Liver (tissue), 8 donors: ENCODE measurements at regions not wholly inside any gene's neighbourhood (a gene's known extent, or its start where the extent isn't known, plus 50 kb on each side); places are given as distances from the start of the nearest gene placed in this dataset.

Experiments
- DNase-seq: peaks from one replicate; pipeline ENCODE4 v3.0.0-alpha.2; 2017; ENCODE audit warnings: low spot score
- H3K27ac ChIP-seq, 2 donors: one replicate each; pipeline ENCODE4 v1.7.0; 2013; ENCODE audit warnings: inconsistent platforms in 2 of 2, low read length in 2 of 2, control low read depth in 1 of 2, low read depth in 1 of 2, mild to moderate bottlenecking in 1 of 2
- H3K27me3 ChIP-seq, 4 donors: one replicate each; pipeline versions ENCODE4 v1.6.1 to v1.7.0; 2013; ENCODE audit warnings: low read length in 3 of 4, inconsistent platforms in 1 of 4, mild to moderate bottlenecking in 1 of 4, moderate library complexity in 1 of 4; ENCODE audit not compliant: control insufficient read depth in 4 of 4, insufficient read depth in 4 of 4
- H3K36me3 ChIP-seq, 4 donors: one replicate each; pipeline versions ENCODE4 v1.6.1 to v1.7.0; 2013; ENCODE audit warnings: low read length in 3 of 4, mild to moderate bottlenecking in 3 of 4, low read depth in 1 of 4, moderate library complexity in 1 of 4; ENCODE audit not compliant: control insufficient read depth in 4 of 4, insufficient read depth in 3 of 4
- H3K4me1 ChIP-seq, 4 donors: one replicate each; pipeline versions ENCODE4 v1.6.1 to v1.7.0; 2013; ENCODE audit warnings: low read length in 3 of 4, mild to moderate bottlenecking in 3 of 4, moderate library complexity in 1 of 4; ENCODE audit not compliant: control insufficient read depth in 4 of 4, insufficient read depth in 4 of 4
- H3K4me3 ChIP-seq, 3 donors: one replicate each; pipeline versions ENCODE4 v1.6.1 to v1.7.0; 2013; ENCODE audit warnings: low read length in 3 of 3, control low read depth in 1 of 3, low read depth in 1 of 3, mild to moderate bottlenecking in 1 of 3
- H3K9ac ChIP-seq, 2 donors: one replicate each; pipeline ENCODE4 v1.7.0; 2013; ENCODE audit warnings: low read length in 2 of 2, mild to moderate bottlenecking in 2 of 2, moderate library complexity in 2 of 2, control low read depth in 1 of 2, low read depth in 1 of 2
- H3K9me3 ChIP-seq, 4 donors: one replicate each; pipeline versions ENCODE4 v1.6.1 to v1.7.0; 2013; ENCODE audit warnings: low read length in 3 of 4; ENCODE audit not compliant: control insufficient read depth in 4 of 4
- EGR1 ChIP-seq, 2 donors: IDR thresholded peaks; 2 replicates each; pipeline ENCODE4 v1.6.1; 2016 to 2018; ENCODE audit warnings: antibody characterized with exemption in 2 of 2, low read depth in 2 of 2
- FOXA1 ChIP-seq: IDR thresholded peaks from 2 replicates; pipeline ENCODE4 v1.6.1; 2016; ENCODE audit warnings: antibody characterized with exemption
- FOXA2 ChIP-seq: IDR thresholded peaks from 2 replicates; pipeline ENCODE4 v1.6.1; 2016; ENCODE audit warnings: antibody characterized with exemption
- GABPA ChIP-seq, 2 donors: IDR thresholded peaks in 1 of 2; conservative IDR thresholded peaks in 1 of 2; 2 replicates each; pipeline ENCODE4 v1.6.1; 2016; ENCODE audit warnings: antibody characterized with exemption in 2 of 2, mild to moderate bottlenecking in 1 of 2, moderate library complexity in 1 of 2
- HNF4A ChIP-seq, 2 donors: conservative IDR thresholded peaks; 2 replicates each; pipeline ENCODE4 v1.6.1; 2016; ENCODE audit warnings: antibody characterized with exemption in 2 of 2, mild to moderate bottlenecking in 2 of 2
- HNF4G ChIP-seq: IDR thresholded peaks from 2 replicates; pipeline ENCODE4 v1.6.1; 2016; ENCODE audit warnings: antibody characterized with exemption
- JUND ChIP-seq, 2 donors: IDR thresholded peaks; 2 replicates each; pipeline ENCODE4 v1.6.1; 2016; ENCODE audit warnings: antibody characterized with exemption in 2 of 2
- NR2F2 ChIP-seq: IDR thresholded peaks from 2 replicates; pipeline ENCODE4 v1.6.1; 2016; ENCODE audit warnings: antibody characterized with exemption
- RAD21 ChIP-seq, 2 donors: IDR thresholded peaks; 2 replicates each; pipeline ENCODE4 v1.6.1; 2016; ENCODE audit warnings: antibody characterized with exemption in 2 of 2, mild to moderate bottlenecking in 2 of 2
- RXRA ChIP-seq, 2 donors: IDR thresholded peaks; 2 replicates each; pipeline ENCODE4 v1.6.1; 2017 to 2018; ENCODE audit warnings: antibody characterized with exemption in 2 of 2, mild to moderate bottlenecking in 1 of 2
- SP1 ChIP-seq: IDR thresholded peaks from 2 replicates; pipeline ENCODE4 v1.6.1; 2018; ENCODE audit warnings: antibody characterized with exemption, mild to moderate bottlenecking
- TAF1 ChIP-seq: conservative IDR thresholded peaks from 2 replicates; pipeline ENCODE4 v1.6.1; 2016; ENCODE audit warnings: antibody characterized with exemption, mild to moderate bottlenecking
- YY1 ChIP-seq: IDR thresholded peaks from 2 replicates; pipeline ENCODE4 v1.6.1; 2016; ENCODE audit warnings: antibody characterized with exemption, mild to moderate bottlenecking
- WGBS: extraction: QIAGEN DNeasy Blood & Tissue Kit; methylation state at CpG from one replicate; pipeline ENCODE4 v1.1.7; 2013; 5-methylcytosine and 5-hydroxymethylcytosine counted together
- TF ChIP-seq, protein P1 (sequence below): IDR thresholded peaks from 2 replicates; pipeline ENCODE4 v1.6.1; 2016; ENCODE audit warnings: antibody characterized with exemption
- TF ChIP-seq, protein P2 (sequence below): IDR thresholded peaks from 2 replicates; pipeline ENCODE4 v1.6.1; 2016; ENCODE audit warnings: antibody characterized with exemption
- TF ChIP-seq, protein P3 (sequence below): IDR thresholded peaks from 2 replicates; pipeline ENCODE4 v1.6.1; 2016; ENCODE audit warnings: antibody characterized with exemption, mild to moderate bottlenecking
- TF ChIP-seq, protein P4 (sequence below): fragments of 150-350 bp; IDR thresholded peaks from 2 replicates; pipeline ENCODE4 v1.5.1; 2017; ENCODE audit warnings: improper control_type of control experiment, low read depth, low read length; ENCODE audit not compliant: missing input control
- TF ChIP-seq, protein P5 (sequence below): IDR thresholded peaks from 2 replicates; pipeline ENCODE4 v1.6.1; 2016; ENCODE audit warnings: antibody characterized with exemption
- donor health status: healthy.
- donor health status: healthy.
- donor health status: healthy.
- donor health status: healthy.
- donor health status: healthy.

DNA sequence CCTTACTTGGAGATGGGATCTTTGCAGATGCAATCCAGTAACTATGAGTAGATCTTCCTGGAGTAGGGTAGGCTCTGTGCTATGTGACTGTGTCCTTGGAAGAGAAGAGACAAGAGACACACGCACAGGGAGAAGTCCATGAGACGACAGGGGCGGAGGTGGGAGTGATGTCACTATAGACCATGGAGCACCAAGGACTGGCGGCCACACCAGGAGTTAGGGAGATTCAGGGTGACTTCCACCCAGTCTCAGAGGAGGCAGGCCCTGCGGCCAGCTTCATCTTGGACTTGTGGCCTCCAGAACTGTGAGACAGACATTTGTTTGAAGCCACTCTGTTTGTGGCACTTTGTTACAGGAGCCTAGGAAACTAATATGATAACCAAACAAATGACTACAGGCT is 177.8 kb downstream of the INHBB start:
- no peaks in the 10 kb centered on the region for H3K9me3 ChIP-seq
- DNase-seq = no peak
- 95% methylated on average over 5 of the region's 5 CpGs for whole genome bisulfite sequencing
- TF ChIP-seq HNF4G = no peak
- TF ChIP-seq, protein P1, sequence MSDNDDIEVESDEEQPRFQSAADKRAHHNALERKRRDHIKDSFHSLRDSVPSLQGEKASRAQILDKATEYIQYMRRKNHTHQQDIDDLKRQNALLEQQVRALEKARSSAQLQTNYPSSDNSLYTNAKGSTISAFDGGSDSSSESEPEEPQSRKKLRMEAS = no peak
- TF ChIP-seq, protein P2, sequence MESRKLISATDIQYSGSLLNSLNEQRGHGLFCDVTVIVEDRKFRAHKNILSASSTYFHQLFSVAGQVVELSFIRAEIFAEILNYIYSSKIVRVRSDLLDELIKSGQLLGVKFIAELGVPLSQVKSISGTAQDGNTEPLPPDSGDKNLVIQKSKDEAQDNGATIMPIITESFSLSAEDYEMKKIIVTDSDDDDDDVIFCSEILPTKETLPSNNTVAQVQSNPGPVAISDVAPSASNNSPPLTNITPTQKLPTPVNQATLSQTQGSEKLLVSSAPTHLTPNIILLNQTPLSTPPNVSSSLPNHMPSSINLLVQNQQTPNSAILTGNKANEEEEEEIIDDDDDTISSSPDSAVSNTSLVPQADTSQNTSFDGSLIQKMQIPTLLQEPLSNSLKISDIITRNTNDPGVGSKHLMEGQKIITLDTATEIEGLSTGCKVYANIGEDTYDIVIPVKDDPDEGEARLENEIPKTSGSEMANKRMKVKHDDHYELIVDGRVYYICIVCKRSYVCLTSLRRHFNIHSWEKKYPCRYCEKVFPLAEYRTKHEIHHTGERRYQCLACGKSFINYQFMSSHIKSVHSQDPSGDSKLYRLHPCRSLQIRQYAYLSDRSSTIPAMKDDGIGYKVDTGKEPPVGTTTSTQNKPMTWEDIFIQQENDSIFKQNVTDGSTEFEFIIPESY = no peak
- no peak for TF ChIP-seq RXRA (IDR thresholded peaks at IDR 0.05)
- no peak for TF ChIP-seq NR2F2
- TF ChIP-seq FOXA1 = no peak
- no peak for TF ChIP-seq HNF4A (conservative IDR thresholded peaks at IDR 0.05)
- TF ChIP-seq SP1 = no peak
- TF ChIP-seq FOXA2 = no peak
- no peak for TF ChIP-seq YY1
- no peak for TF ChIP-seq EGR1 (IDR thresholded peaks at IDR 0.05; ENCODE audit: low read depth in 2 of 2)
- TF ChIP-seq, protein P3, sequence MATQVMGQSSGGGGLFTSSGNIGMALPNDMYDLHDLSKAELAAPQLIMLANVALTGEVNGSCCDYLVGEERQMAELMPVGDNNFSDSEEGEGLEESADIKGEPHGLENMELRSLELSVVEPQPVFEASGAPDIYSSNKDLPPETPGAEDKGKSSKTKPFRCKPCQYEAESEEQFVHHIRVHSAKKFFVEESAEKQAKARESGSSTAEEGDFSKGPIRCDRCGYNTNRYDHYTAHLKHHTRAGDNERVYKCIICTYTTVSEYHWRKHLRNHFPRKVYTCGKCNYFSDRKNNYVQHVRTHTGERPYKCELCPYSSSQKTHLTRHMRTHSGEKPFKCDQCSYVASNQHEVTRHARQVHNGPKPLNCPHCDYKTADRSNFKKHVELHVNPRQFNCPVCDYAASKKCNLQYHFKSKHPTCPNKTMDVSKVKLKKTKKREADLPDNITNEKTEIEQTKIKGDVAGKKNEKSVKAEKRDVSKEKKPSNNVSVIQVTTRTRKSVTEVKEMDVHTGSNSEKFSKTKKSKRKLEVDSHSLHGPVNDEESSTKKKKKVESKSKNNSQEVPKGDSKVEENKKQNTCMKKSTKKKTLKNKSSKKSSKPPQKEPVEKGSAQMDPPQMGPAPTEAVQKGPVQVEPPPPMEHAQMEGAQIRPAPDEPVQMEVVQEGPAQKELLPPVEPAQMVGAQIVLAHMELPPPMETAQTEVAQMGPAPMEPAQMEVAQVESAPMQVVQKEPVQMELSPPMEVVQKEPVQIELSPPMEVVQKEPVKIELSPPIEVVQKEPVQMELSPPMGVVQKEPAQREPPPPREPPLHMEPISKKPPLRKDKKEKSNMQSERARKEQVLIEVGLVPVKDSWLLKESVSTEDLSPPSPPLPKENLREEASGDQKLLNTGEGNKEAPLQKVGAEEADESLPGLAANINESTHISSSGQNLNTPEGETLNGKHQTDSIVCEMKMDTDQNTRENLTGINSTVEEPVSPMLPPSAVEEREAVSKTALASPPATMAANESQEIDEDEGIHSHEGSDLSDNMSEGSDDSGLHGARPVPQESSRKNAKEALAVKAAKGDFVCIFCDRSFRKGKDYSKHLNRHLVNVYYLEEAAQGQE = no peak
- TF ChIP-seq, protein P4, sequence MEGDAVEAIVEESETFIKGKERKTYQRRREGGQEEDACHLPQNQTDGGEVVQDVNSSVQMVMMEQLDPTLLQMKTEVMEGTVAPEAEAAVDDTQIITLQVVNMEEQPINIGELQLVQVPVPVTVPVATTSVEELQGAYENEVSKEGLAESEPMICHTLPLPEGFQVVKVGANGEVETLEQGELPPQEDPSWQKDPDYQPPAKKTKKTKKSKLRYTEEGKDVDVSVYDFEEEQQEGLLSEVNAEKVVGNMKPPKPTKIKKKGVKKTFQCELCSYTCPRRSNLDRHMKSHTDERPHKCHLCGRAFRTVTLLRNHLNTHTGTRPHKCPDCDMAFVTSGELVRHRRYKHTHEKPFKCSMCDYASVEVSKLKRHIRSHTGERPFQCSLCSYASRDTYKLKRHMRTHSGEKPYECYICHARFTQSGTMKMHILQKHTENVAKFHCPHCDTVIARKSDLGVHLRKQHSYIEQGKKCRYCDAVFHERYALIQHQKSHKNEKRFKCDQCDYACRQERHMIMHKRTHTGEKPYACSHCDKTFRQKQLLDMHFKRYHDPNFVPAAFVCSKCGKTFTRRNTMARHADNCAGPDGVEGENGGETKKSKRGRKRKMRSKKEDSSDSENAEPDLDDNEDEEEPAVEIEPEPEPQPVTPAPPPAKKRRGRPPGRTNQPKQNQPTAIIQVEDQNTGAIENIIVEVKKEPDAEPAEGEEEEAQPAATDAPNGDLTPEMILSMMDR = no peak
- TF ChIP-seq JUND (IDR thresholded peaks at IDR 0.05) = no peak
- TF ChIP-seq, protein P5, sequence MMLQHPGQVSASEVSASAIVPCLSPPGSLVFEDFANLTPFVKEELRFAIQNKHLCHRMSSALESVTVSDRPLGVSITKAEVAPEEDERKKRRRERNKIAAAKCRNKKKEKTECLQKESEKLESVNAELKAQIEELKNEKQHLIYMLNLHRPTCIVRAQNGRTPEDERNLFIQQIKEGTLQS = no peak
- no peak for TF ChIP-seq TAF1
- TF ChIP-seq RAD21 (IDR thresholded peaks at IDR 0.05) = no peak
- no peak for TF ChIP-seq GABPA (IDR thresholded peaks at IDR 0.05 in 1 of 2, conservative IDR thresholded peaks at IDR 0.05 in 1 of 2)
- H3K4me3 ChIP-seq = no peak overlapping the region
- peaks cover 4 to 18% (median 15%) of the 10 kb centered on the region in 4 donors for H3K4me1 ChIP-seq
- no peaks in the 10 kb centered on the region for H3K36me3 ChIP-seq
- no peaks in the 10 kb centered on the region for H3K27me3 ChIP-seq
- H3K9ac ChIP-seq = no peak overlapping the region
- H3K27ac ChIP-seq = no peak overlapping the region
